Glutamatergic neuron (in vitro differentiated cells): ENCODE measurements at regions not wholly inside any gene's neighbourhood (a gene's known extent, or its start where the extent isn't known, plus 50 kb on each side); places are given as distances from the start of the nearest gene placed in this dataset.

Experiments
- DNase-seq: peaks from one replicate; pipeline ENCODE4 v3.0.0; 2022
- H3K27ac Mint-ChIP-seq: one replicate; pipeline ENCODE4 v1.8.0; 2020; ENCODE audit warnings: mild to moderate bottlenecking, mixed read lengths, inconsistent platforms; ENCODE audit not compliant: unreplicated experiment
- H3K27me3 Mint-ChIP-seq: one replicate; pipeline ENCODE4 v1.8.0; 2020; ENCODE audit warnings: mild to moderate bottlenecking, moderate library complexity, mixed read lengths, inconsistent platforms; ENCODE audit not compliant: unreplicated experiment
- H3K36me3 Mint-ChIP-seq: one replicate; pipeline ENCODE4 v1.8.0; 2020; ENCODE audit warnings: mild to moderate bottlenecking, mixed read lengths, inconsistent platforms; ENCODE audit not compliant: unreplicated experiment
- H3K4me1 Mint-ChIP-seq: one replicate; pipeline ENCODE4 v1.8.0; 2020; ENCODE audit warnings: mild to moderate bottlenecking, low read depth, mixed read lengths, inconsistent platforms; ENCODE audit not compliant: unreplicated experiment
- H3K4me3 Mint-ChIP-seq: one replicate; pipeline ENCODE4 v1.8.0; 2020; ENCODE audit warnings: mild to moderate bottlenecking, mixed read lengths, inconsistent platforms; ENCODE audit not compliant: unreplicated experiment
- H3K9me3 Mint-ChIP-seq: one replicate; pipeline ENCODE4 v1.8.0; 2020; ENCODE audit warnings: mild to moderate bottlenecking, moderate library complexity, mixed read lengths, inconsistent platforms; ENCODE audit not compliant: unreplicated experiment
- CTCF ChIP-seq: fragments of 200-600 bp; sonication (generic); IDR thresholded peaks from one replicate; pipeline ENCODE4 v1.5.0; 2021; ENCODE audit not compliant: partially characterized antibody, unreplicated experiment

GRCh38 chr22:49587421-49587820 is 240.3 kb downstream of the BRD1 start:
- no peak overlapping the region for H3K27ac Mint-ChIP-seq
- H3K4me3 Mint-ChIP-seq: no peak overlapping the region
- peaks cover 28% of the 10 kb centered on the region for H3K9me3 Mint-ChIP-seq
- H3K4me1 Mint-ChIP-seq: no peaks in the 10 kb centered on the region
- no peak for TF ChIP-seq CTCF
- H3K36me3 Mint-ChIP-seq: peaks cover 20% of the 10 kb centered on the region
- no peak for DNase-seq
- peaks cover 5% of the 10 kb centered on the region for H3K27me3 Mint-ChIP-seq

GRCh38 chr22:49586873-49587272 is 240.8 kb downstream of the BRD1 start:
- Mint-ChIP-seq H3K4me1 (no peaks in the 10 kb centered on the region), H3K36me3 (peaks cover 22% of the 10 kb centered on the region), H3K4me3 (no peak overlapping the region), H3K27me3 (peaks cover 6% of the 10 kb centered on the region), H3K9me3 (peaks cover 27% of the 10 kb centered on the region), H3K27ac (no peak overlapping the region)
- no peak for TF ChIP-seq CTCF
- no peak for DNase-seq

- Mint-ChIP-seq H3K4me3 (no peak overlapping the region), H3K27ac (no peak overlapping the region), H3K27me3 (peaks cover 6% of the 10 kb centered on the region), H3K9me3 (peaks cover 27% of the 10 kb centered on the region), H3K4me1 (no peaks in the 10 kb centered on the region), H3K36me3 (peaks cover 22% of the 10 kb centered on the region)
- no peak for TF ChIP-seq CTCF
- no peak for DNase-seq
Observed at GRCh38 chr22:49586244-49586748, 241.4 kb downstream of the BRD1 start.

GRCh38 chr22:49585461-49586243 is 242.0 kb downstream of the BRD1 start:
- TF ChIP-seq CTCF: no peak
- H3K27me3 Mint-ChIP-seq: peaks cover 6% of the 10 kb centered on the region
- peaks cover 27% of the 10 kb centered on the region for H3K9me3 Mint-ChIP-seq
- H3K4me1 Mint-ChIP-seq: no peaks in the 10 kb centered on the region
- DNase-seq: no peak
- H3K4me3 Mint-ChIP-seq: no peak overlapping the region
- peaks cover 22% of the 10 kb centered on the region for H3K36me3 Mint-ChIP-seq
- H3K27ac Mint-ChIP-seq: no peak overlapping the region

- no peak overlapping the region for H3K4me3 Mint-ChIP-seq
- no peaks in the 10 kb centered on the region for H3K4me1 Mint-ChIP-seq
Observed at GRCh38 chr22:49583886-49584505, 243.7 kb downstream of the BRD1 start.

More at GRCh38 chr22:49583886-49584505, 243.7 kb downstream of the BRD1 start:
- peaks cover 6% of the 10 kb centered on the region for H3K27me3 Mint-ChIP-seq
- no peak for DNase-seq
- no peak overlapping the region for H3K27ac Mint-ChIP-seq
- H3K9me3 Mint-ChIP-seq: peaks cover 29% of the 10 kb centered on the region
- TF ChIP-seq CTCF: no peak
- peaks cover 22% of the 10 kb centered on the region for H3K36me3 Mint-ChIP-seq
